GM12892 (cell line): ENCODE measurements at regions not wholly inside any gene's neighbourhood (a gene's known extent, or its start where the extent isn't known, plus 50 kb on each side); places are given as distances from the start of the nearest gene placed in this dataset.
"Not testable (repeated sequence)": the region's sequence is repeated elsewhere in the genome, so short reads cannot be mapped to it uniquely, and the experiment has no call there.

Experiments used
- DNase-seq: peaks from one replicate; pipeline ENCODE4 v3.0.0; 2011; ENCODE audit not compliant: insufficient read length
- FAIRE-seq: peaks from 2 replicates; lab custom pipeline; 2011; peaks lifted over from hg19 to GRCh38; lab: Jason Lieb, UNC
- POLR2A ChIP-seq: IDR thresholded peaks from 2 replicates; pipeline ENCODE4 v1.6.1; 2011; ENCODE audit warnings: low read depth, low read length, control low read depth
- POLR2AphosphoS5 ChIP-seq: IDR thresholded peaks from 2 replicates; pipeline ENCODE4 v1.6.1; 2011; ENCODE audit warnings: low read depth, low read length, control low read depth
- TAF1 ChIP-seq: IDR thresholded peaks from 2 replicates; pipeline ENCODE4 v1.6.1; 2011; ENCODE audit warnings: low read depth, mild to moderate bottlenecking, control low read depth, low read length, borderline replicate concordance

GRCh38 chr11:101241160-101241795 lies 111.7 kb upstream of the PGR start:
- DNase-seq (no peak), FAIRE-seq (no peak)
- TF ChIP-seq POLR2A (no peak), TAF1 (no peak), POLR2AphosphoS5 (no peak)

DNA sequence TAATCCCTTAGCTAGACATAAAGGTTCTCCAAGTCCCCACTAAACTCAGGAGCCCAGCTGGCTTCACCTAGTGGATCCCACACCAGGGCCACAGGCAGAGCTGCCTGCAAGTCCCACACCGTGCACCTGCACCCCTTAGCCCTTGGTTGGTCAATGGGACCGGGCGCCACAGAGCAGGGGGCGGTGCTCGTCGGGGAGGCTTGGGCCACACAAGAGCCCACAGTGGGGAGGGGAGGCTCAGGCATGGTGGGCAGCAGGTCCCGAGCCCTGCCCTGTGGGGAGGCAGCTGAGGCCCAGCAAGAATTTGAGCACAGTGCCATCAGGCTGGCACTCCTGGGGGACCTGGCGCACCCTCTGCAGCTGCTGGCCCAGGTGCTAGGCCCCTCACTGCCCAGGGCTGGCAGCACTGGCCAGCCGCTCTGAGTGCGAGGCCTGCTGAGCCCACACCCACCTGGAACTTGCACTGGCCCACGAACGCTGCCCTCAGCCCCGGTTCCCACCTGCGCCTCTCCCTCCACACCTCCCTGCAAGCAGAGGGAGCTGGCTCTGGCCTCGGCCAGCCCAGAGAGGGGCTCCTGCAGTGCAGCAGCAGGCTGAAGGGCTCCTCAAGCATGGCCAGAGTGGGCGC lies 101.7 kb upstream of the PGR start:
- DNase-seq, FAIRE-seq: not testable (repeated sequence)

GRCh38 chr11:101226617-101227016 lies 97.0 kb upstream of the PGR start:
- no peak for TF ChIP-seq TAF1
- no peak for TF ChIP-seq POLR2A
- no peak for TF ChIP-seq POLR2AphosphoS5
- DNase-seq: no peak
- FAIRE-seq: no peak

DNA sequence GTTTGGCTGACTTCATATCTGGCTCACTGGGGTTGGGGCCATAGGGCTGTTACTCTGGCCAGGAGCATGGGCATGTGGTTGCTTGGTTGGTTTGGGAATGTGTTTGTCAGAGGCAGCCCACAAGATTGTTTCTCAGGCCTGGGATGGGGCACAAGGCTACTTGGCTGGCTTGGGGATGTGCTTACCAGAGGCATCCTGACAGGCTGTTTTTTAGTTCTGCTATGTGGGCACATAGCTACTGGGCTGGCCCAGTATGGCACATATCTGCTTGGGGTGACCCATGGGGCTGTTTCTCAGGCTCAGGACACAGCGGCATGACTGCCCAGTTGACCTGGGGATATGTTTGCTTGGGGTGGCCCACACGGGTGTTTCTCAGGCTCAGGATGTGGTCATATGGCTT lies 94.6 kb upstream of the PGR start:
- DNase-seq (no peak), FAIRE-seq (no peak)
- TF ChIP-seq TAF1: no peak
- no peak for TF ChIP-seq POLR2A
- no peak for TF ChIP-seq POLR2AphosphoS5

GRCh38 chr11:101218091-101218490 lies 88.5 kb upstream of the PGR start:
- FAIRE-seq: peak; percentile 24
- not testable (repeated sequence) for DNase-seq

GRCh38 chr11:101216091-101216490 lies 86.5 kb upstream of the PGR start:
- not testable (repeated sequence) for FAIRE-seq, DNase-seq

GRCh38 chr11:101215069-101215468 lies 85.5 kb upstream of the PGR start:
- FAIRE-seq: no peak
- TF ChIP-seq POLR2AphosphoS5 (no peak), POLR2A (no peak), TAF1 (no peak)
- no peak for DNase-seq

GRCh38 chr11:101211407-101211975 lies 81.9 kb upstream of the PGR start:
- FAIRE-seq (no peak), DNase-seq (no peak)
- TF ChIP-seq TAF1: no peak
- no peak for TF ChIP-seq POLR2AphosphoS5
- no peak for TF ChIP-seq POLR2A

GRCh38 chr11:101202614-101203013 lies 73.0 kb upstream of the PGR start:
- FAIRE-seq (no peak), DNase-seq (no peak)
- TF ChIP-seq POLR2A (no peak), POLR2AphosphoS5 (no peak), TAF1 (no peak)

- FAIRE-seq (no peak), DNase-seq (no peak)
- TF ChIP-seq POLR2AphosphoS5 (no peak), TAF1 (no peak), POLR2A (no peak)
Observed at GRCh38 chr11:101199416-101199815, 69.8 kb upstream of the PGR start.

DNA sequence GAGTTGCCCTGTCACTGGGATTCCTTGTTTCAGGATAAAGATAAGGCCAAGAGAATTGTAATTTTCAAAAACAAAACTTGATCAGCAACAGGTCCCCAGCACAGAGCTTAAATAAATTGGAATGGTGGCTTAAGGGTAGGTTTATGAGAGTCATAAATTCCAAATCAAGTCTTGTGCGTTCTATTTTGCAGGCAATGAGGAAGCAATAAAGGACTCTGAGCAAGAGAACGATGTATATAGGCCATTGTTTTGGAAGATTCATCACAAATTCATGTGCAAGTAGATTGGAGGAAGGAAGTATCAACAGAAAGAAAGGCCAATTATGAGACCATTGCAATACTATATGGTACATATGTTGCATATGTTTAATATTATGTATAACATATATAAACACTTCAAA lies 65.7 kb upstream of the PGR start:
- no peak for TF ChIP-seq POLR2AphosphoS5
- TF ChIP-seq POLR2A: no peak
- no peak for TF ChIP-seq TAF1
- no peak for DNase-seq
- no peak for FAIRE-seq

- DNase-seq: no peak
Observed at GRCh38 chr11:101188801-101189200, 59.2 kb upstream of the PGR start.

GRCh38 chr11:101188173-101188572 lies 58.6 kb upstream of the PGR start:
- TF ChIP-seq POLR2A: no peak
- no peak for TF ChIP-seq TAF1
- TF ChIP-seq POLR2AphosphoS5: no peak
- DNase-seq (no peak), FAIRE-seq (no peak)

More at GRCh38 chr11:101188801-101189200, 59.2 kb upstream of the PGR start:
- TF ChIP-seq POLR2A (no peak), TAF1 (no peak), POLR2AphosphoS5 (no peak)
- no peak for FAIRE-seq
